HG02588 (cell line): ENCODE measurements at regions not wholly inside any gene's neighbourhood (a gene's known extent, or its start where the extent isn't known, plus 50 kb on each side); places are given as distances from the start of the nearest gene placed in this dataset.
"Not testable (repeated sequence)": the region's sequence is repeated elsewhere in the genome, so short reads cannot be mapped to it uniquely, and the experiment has no call there.

ENCODE experiments used
- ATAC-seq: cut with Tn5 transposase; IDR thresholded peaks from one replicate; pipeline ENCODE4 v1.9.1; 2021; ENCODE audit warnings: mild to moderate bottlenecking, moderate library complexity; ENCODE audit not compliant: unreplicated experiment

- not testable (repeated sequence) for ATAC-seq
Observed at GRCh38 chr13:22942831-22943230, 237.9 kb upstream of the SGCG start.

- ATAC-seq: no peak
Observed at GRCh38 chr13:22944378-22944777, 236.4 kb upstream of the SGCG start.

GRCh38 chr13:22945321-22946226 lies 235.2 kb upstream of the SGCG start:
- no peak for ATAC-seq

- no peak for ATAC-seq
Observed at GRCh38 chr13:22948421-22948820, 232.4 kb upstream of the SGCG start.

- not testable (repeated sequence) for ATAC-seq
Observed at GRCh38 chr13:22952018-22952417, 228.8 kb upstream of the SGCG start.

- ATAC-seq: not testable (repeated sequence)
Observed at GRCh38 chr13:22955147-22955546, 225.6 kb upstream of the SGCG start.

GRCh38 chr13:22956456-22957115 lies 224.2 kb upstream of the SGCG start:
- not testable (repeated sequence) for ATAC-seq

- ATAC-seq: not testable (repeated sequence)
Observed at GRCh38 chr13:22959859-22960258, 220.9 kb upstream of the SGCG start.

GRCh38 chr13:22960827-22961226 lies 220.0 kb upstream of the SGCG start:
- no peak for ATAC-seq

GRCh38 chr13:22961342-22961741 lies 219.4 kb upstream of the SGCG start:
- ATAC-seq: not testable (repeated sequence)

GRCh38 chr13:22961835-22962537 lies 218.8 kb upstream of the SGCG start:
- no peak for ATAC-seq

- not testable (repeated sequence) for ATAC-seq
Observed at GRCh38 chr13:22963384-22964053, 217.3 kb upstream of the SGCG start.

- no peak for ATAC-seq
Observed at GRCh38 chr13:22964245-22964966, 216.4 kb upstream of the SGCG start.

- not testable (repeated sequence) for ATAC-seq
Observed at GRCh38 chr13:22965011-22965857, 215.5 kb upstream of the SGCG start.

- ATAC-seq: not testable (repeated sequence)
Observed at GRCh38 chr13:22965858-22966239, 214.9 kb upstream of the SGCG start.

- ATAC-seq: not testable (repeated sequence)
Observed at GRCh38 chr13:22966753-22967152, 214.0 kb upstream of the SGCG start.

- ATAC-seq: no peak
Observed at GRCh38 chr13:22967669-22968068, 213.1 kb upstream of the SGCG start.

- no peak for ATAC-seq
Observed at GRCh38 chr13:22979952-22980351, 200.8 kb upstream of the SGCG start.

GRCh38 chr13:22980936-22981335 lies 199.8 kb upstream of the SGCG start:
- no peak for ATAC-seq
